HCT116 (cell line): ENCODE measurements at regions not wholly inside any gene's neighbourhood (a gene's known extent, or its start where the extent isn't known, plus 50 kb on each side); places are given as distances from the start of the nearest gene placed in this dataset.

ENCODE experiments used
- ATAC-seq: fragments of 200-7000 bp; cut with Tn5 transposase; 2 replicates; pipeline ENCODE4 v1.9.1; 2020; ENCODE audit warnings: mild to moderate bottlenecking, moderate library complexity
- BruUV-seq: library from RNA; stranded (reverse); fragments of 400-500 nt; replicated peaks from 2 replicates; lab custom pipeline; 2021; lab: Mats Ljungman, UMichigan
- CTCF ChIA-PET: fragments of 300-600 bp; sonication (Branson Sonifier 250); formaldehyde crosslinking; loops from one replicate; lab custom pipeline; 2021; ENCODE audit warnings: antibody characterized with exemption; lab: Charles Lee
- POLR2A ChIA-PET: fragments of 300-600, 350-600 bp; sonication (Branson Sonifier 250); formaldehyde crosslinking; loops from one replicate; lab custom pipeline; 2021; ENCODE audit warnings: antibody characterized with exemption; lab: Charles Lee
- RAD21 ChIA-PET, 2 experiments: fragments of 300-600 bp; sonication (Branson Sonifier 250); formaldehyde crosslinking; loops; one replicate each; lab custom pipeline; 2023; ENCODE audit warnings: low total read pairs in 2 of 2; ENCODE audit not compliant: uncharacterized antibody in 2 of 2, unreplicated experiment in 2 of 2, low non-redundant PET in 1 of 2; lab: Charles Lee
- DNase-seq: peaks from one replicate; pipeline ENCODE4 v3.0.0-alpha.2; 2010; ENCODE audit warnings: low read depth, low spot score
- H2AFZ ChIP-seq: fragments of 200-600 bp; shearing (Covaris generic), sonication (generic); 2 replicates; pipeline ENCODE4 v1.6.1; 2017; ENCODE audit warnings: low read depth, mixed run types, mixed read lengths, antibody characterized with exemption, low read length; ENCODE audit not compliant: poor library complexity, severe bottlenecking
- H3K27ac ChIP-seq: 2 replicates; pipeline ENCODE4 v1.5.1; 2012; ENCODE audit warnings: low read depth, low read length
- H3K27me3 ChIP-seq: fragments of 200-600 bp; sonication (generic); 2 replicates; pipeline ENCODE4 v1.6.1; 2016; ENCODE audit warnings: mixed run types, low read length, mixed read lengths; ENCODE audit not compliant: insufficient read depth
- H3K36me3 ChIP-seq, 2 experiments: fragments of 200-500 bp in 1 of 2; fragments of 200-600 bp in 1 of 2; sonication (Bioruptor generic) in 1 of 2; sonication (generic) in 1 of 2; 2 replicates each; pipeline versions ENCODE4 v1.5.1 to v1.6.1; 2014 to 2016; ENCODE audit warnings: low read length in 2 of 2, inconsistent platforms in 1 of 2, mixed read lengths in 1 of 2, mixed run types in 1 of 2; ENCODE audit not compliant: insufficient read depth in 2 of 2, control insufficient read depth in 1 of 2
- H3K4me1 ChIP-seq, 2 experiments: fragments of 200-600 bp in 1 of 2; sonication (generic) in 1 of 2; 2 replicates each; pipeline versions ENCODE4 v1.5.1 to v1.6.1; 2012 to 2017; ENCODE audit warnings: low read length in 2 of 2, inconsistent platforms in 1 of 2, mild to moderate bottlenecking in 1 of 2, mixed read lengths in 1 of 2, mixed run types in 1 of 2, moderate library complexity in 1 of 2; ENCODE audit not compliant: insufficient read depth in 2 of 2, control insufficient read depth in 1 of 2
- H3K4me2 ChIP-seq: fragments of 200-600 bp; sonication (generic); 2 replicates; pipeline ENCODE4 v1.6.1; 2017; ENCODE audit warnings: mixed run types, low read length, mixed read lengths
- H3K4me3 ChIP-seq, 2 experiments: fragments of 200-600 bp in 1 of 2; sonication (generic) in 1 of 2; replicated peaks in 1 of 2; 2 replicates each; pipeline ENCODE4 v1.5.1; 2011 to 2016; ENCODE audit warnings: low read length in 2 of 2, control low read depth in 1 of 2, low read depth in 1 of 2, mild to moderate bottlenecking in 1 of 2, mixed read lengths in 1 of 2, mixed run types in 1 of 2
- H3K79me2 ChIP-seq: fragments of 200-600 bp; sonication (generic); 2 replicates; pipeline ENCODE4 v1.6.1; 2017; ENCODE audit warnings: mild to moderate bottlenecking, mixed run types, low read length, moderate library complexity, mixed read lengths; ENCODE audit not compliant: insufficient read depth
- H3K9ac ChIP-seq: fragments of 200-600 bp; sonication (generic); 2 replicates; pipeline ENCODE4 v1.6.1; 2016; ENCODE audit warnings: low read length, mixed read lengths
- H3K9me2 ChIP-seq: fragments of 200-600 bp; sonication (generic), shearing (Covaris generic); 2 replicates; pipeline ENCODE4 v1.6.1; 2017; ENCODE audit warnings: mixed run types, mild to moderate bottlenecking, moderate library complexity; ENCODE audit not compliant: insufficient read depth
- H3K9me3 ChIP-seq, 2 experiments: fragments of 200-500 bp in 1 of 2; fragments of 200-600 bp in 1 of 2; sonication (Bioruptor generic) in 1 of 2; sonication (generic) in 1 of 2; 2 replicates each; pipeline ENCODE4 v1.6.1; 2014 to 2017; ENCODE audit warnings: low read length in 2 of 2, mixed read lengths in 2 of 2, inconsistent platforms in 1 of 2, low read depth in 1 of 2, mild to moderate bottlenecking in 1 of 2, mixed run types in 1 of 2, moderate library complexity in 1 of 2; ENCODE audit not compliant: control insufficient read depth in 1 of 2, insufficient read depth in 1 of 2
- H4K20me1 ChIP-seq: fragments of 200-600 bp; sonication (generic), shearing (Covaris generic); 2 replicates; pipeline ENCODE4 v1.6.1; 2017; ENCODE audit warnings: mixed run types, mild to moderate bottlenecking, moderate library complexity; ENCODE audit not compliant: insufficient read depth
- ATF3 ChIP-seq: IDR thresholded peaks from 2 replicates; pipeline ENCODE4 v1.6.1; 2012
- CEBPB ChIP-seq: IDR thresholded peaks from 2 replicates; pipeline ENCODE4 v1.6.1; 2012; ENCODE audit warnings: low read depth
- EZH2 ChIP-seq: fragments of 200-600 bp; sonication (generic); IDR thresholded peaks from 2 replicates; pipeline ENCODE4 v1.6.1; 2017; ENCODE audit warnings: antibody characterized with exemption, mixed run types
- FOSL1 ChIP-seq: IDR thresholded peaks from 2 replicates; pipeline ENCODE4 v1.6.1; 2012; ENCODE audit warnings: low read depth
- POLR2A ChIP-seq: IDR thresholded peaks from 2 replicates; pipeline ENCODE4 v1.7.0; 2011; ENCODE audit warnings: borderline replicate concordance; ENCODE audit not compliant: insufficient read depth, insufficient read length; ENCODE audit errors: extremely low read depth
- POLR2AphosphoS5 ChIP-seq: IDR thresholded peaks from 2 replicates; pipeline ENCODE4 v1.6.1; 2011; ENCODE audit warnings: mild to moderate bottlenecking, low read depth, low read length, moderate library complexity
- RAD21 ChIP-seq: IDR thresholded peaks from 2 replicates; pipeline ENCODE4 v1.6.1; 2012; ENCODE audit warnings: low read depth, mild to moderate bottlenecking
- REST ChIP-seq: IDR thresholded peaks from 2 replicates; pipeline ENCODE4 v1.6.1; 2012; ENCODE audit warnings: low read depth
- SIN3A ChIP-seq: IDR thresholded peaks from 2 replicates; pipeline ENCODE4 v1.6.1; 2012; ENCODE audit warnings: low read depth
- SP1 ChIP-seq: IDR thresholded peaks from 2 replicates; pipeline ENCODE4 v1.6.1; 2012; ENCODE audit warnings: low read depth
- SRF ChIP-seq: IDR thresholded peaks from 2 replicates; pipeline ENCODE4 v1.6.1; 2012; ENCODE audit warnings: low read depth
- TCF7L2 ChIP-seq: IDR thresholded peaks from 2 replicates; pipeline ENCODE4 v1.7.0; 2011; ENCODE audit warnings: borderline replicate concordance, inconsistent platforms; ENCODE audit not compliant: insufficient read depth, insufficient read length; ENCODE audit errors: extremely low read depth
- YY1 ChIP-seq: IDR thresholded peaks from 2 replicates; pipeline ENCODE4 v1.6.1; 2011; ENCODE audit warnings: low read length, low read depth, moderate library complexity, mild to moderate bottlenecking; ENCODE audit not compliant: insufficient replicate concordance; ENCODE audit errors: extremely low read depth
- ZBTB33 ChIP-seq: IDR thresholded peaks from 2 replicates; pipeline ENCODE4 v1.6.1; 2011; ENCODE audit warnings: mild to moderate bottlenecking, low read length, moderate library complexity; ENCODE audit not compliant: insufficient replicate concordance; ENCODE audit errors: extremely low read depth
- ZFX ChIP-seq: fragments of 450-650 bp; IDR thresholded peaks from 2 replicates; pipeline ENCODE4 v1.6.1; 2017
- intact Hi-C: fragments of 100-400 bp; cut with micrococcal nuclease; formaldehyde crosslinking; loops from 2 replicates; pipeline ENCODE4 v1.10.0; 2022
- TF ChIP-seq, protein P1 (sequence below): IDR thresholded peaks from 2 replicates; pipeline ENCODE4 v1.6.1; 2012

DNA sequence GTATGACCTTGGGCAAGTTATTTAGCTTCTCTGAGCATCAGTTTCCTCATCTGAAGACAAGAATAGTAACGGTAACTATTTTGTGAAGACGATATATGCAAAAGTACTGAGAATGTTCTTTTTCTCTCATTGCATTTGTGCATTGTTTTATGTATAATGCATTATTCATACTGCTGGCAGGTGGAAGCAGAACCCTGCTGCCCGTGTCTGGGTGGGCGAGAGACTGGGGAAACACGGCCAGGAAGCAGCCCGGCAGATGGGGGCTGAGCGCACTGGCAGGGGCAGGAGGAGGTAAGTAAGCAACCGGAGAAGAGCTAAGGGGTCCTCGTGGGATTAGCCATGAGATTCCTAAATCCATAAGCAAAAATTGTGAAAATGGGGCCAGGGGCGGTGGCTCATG is 115.8 kb upstream of the MED13L start:
- DNase-seq: no peak
- no peak overlapping the region for H3K4me3 ChIP-seq
- no peaks in the 10 kb centered on the region for H3K79me2 ChIP-seq
- peaks cover 0 to 3% of the 10 kb centered on the region in 2 experiments; a peak in 1 of 4 replicates for H3K9me3 ChIP-seq
- no peak overlapping the region for H2AFZ ChIP-seq
- no peaks in the 10 kb centered on the region for H3K36me3 ChIP-seq
- ChIA-PET CTCF (no interaction called here), POLR2A (interaction anchor here (0.7 kb wide), 1 partner anchor 262 kb away, joined by 5 read pairs; no protein-coding TSS in a partner anchor), RAD21 (no interaction called here)
- H3K27me3 ChIP-seq: no peaks in the 10 kb centered on the region
- no peak overlapping the region for H3K27ac ChIP-seq
- no peaks in the 10 kb centered on the region for H3K9me2 ChIP-seq
- no TSS peak for BruUV-seq
- H3K4me2 ChIP-seq: no peak overlapping the region
- TF ChIP-seq RAD21: no peak
- TF ChIP-seq SRF: no peak
- no peak for TF ChIP-seq EZH2
- TF ChIP-seq, protein P1, sequence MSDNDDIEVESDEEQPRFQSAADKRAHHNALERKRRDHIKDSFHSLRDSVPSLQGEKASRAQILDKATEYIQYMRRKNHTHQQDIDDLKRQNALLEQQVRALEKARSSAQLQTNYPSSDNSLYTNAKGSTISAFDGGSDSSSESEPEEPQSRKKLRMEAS: no peak
- TF ChIP-seq CEBPB: no peak
- no peak for TF ChIP-seq REST
- no peak for TF ChIP-seq ZBTB33
- no peak for TF ChIP-seq POLR2A
- TF ChIP-seq SIN3A: no peak
- TF ChIP-seq ATF3: no peak
- no peak for TF ChIP-seq SP1
- no peak for TF ChIP-seq TCF7L2
- TF ChIP-seq FOSL1: no peak
- no peak for TF ChIP-seq YY1
- TF ChIP-seq POLR2AphosphoS5: no peak
- TF ChIP-seq ZFX: no peak
- no peak overlapping the region for H3K9ac ChIP-seq
- H4K20me1 ChIP-seq: no peaks in the 10 kb centered on the region
- ATAC-seq: no peak
- peaks cover 13 to 36% of the 10 kb centered on the region in 2 experiments for H3K4me1 ChIP-seq
- intact Hi-C loops: no loop called here
